ENCODE measurements at regions not wholly inside any gene's neighbourhood (a gene's known extent, or its start where the extent isn't known, plus 50 kb on each side); places are given as distances from the start of the nearest gene placed in this dataset.
A peak's percentile ranks its signal among the peaks of the same experiment; 100 is the strongest.

- Histone ChIP-seq H3K36me3 (ENCODE audit: control insufficient read depth in 2 of 2, insufficient read depth in 1 of 2, low read length in 2 of 2) (no peaks in the 10 kb centered on the region), H3K4me1 (ENCODE audit: control insufficient read depth, insufficient read depth, low read length) (no peaks in the 10 kb centered on the region), H3K27ac (ENCODE audit: extremely low read depth, low read depth, low read length) (no peak overlapping the region), H3K9me3 (ENCODE audit: control insufficient read depth, insufficient read depth, low read depth, low read length) (no peaks in the 10 kb centered on the region), H3K4me3 (ENCODE audit: low read depth, low read length) (no peak overlapping the region)
- TF ChIP-seq, protein P1, sequence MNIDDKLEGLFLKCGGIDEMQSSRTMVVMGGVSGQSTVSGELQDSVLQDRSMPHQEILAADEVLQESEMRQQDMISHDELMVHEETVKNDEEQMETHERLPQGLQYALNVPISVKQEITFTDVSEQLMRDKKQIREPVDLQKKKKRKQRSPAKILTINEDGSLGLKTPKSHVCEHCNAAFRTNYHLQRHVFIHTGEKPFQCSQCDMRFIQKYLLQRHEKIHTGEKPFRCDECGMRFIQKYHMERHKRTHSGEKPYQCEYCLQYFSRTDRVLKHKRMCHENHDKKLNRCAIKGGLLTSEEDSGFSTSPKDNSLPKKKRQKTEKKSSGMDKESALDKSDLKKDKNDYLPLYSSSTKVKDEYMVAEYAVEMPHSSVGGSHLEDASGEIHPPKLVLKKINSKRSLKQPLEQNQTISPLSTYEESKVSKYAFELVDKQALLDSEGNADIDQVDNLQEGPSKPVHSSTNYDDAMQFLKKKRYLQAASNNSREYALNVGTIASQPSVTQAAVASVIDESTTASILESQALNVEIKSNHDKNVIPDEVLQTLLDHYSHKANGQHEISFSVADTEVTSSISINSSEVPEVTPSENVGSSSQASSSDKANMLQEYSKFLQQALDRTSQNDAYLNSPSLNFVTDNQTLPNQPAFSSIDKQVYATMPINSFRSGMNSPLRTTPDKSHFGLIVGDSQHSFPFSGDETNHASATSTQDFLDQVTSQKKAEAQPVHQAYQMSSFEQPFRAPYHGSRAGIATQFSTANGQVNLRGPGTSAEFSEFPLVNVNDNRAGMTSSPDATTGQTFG (tag by site-specific recombination; IDR thresholded peaks at IDR 0.05; ENCODE audit: borderline replicate concordance) = no peak
- TF ChIP-seq ZSCAN16 (tag by site-specific recombination; IDR thresholded peaks at IDR 0.05) (no peak), ZNF747 (tag by site-specific recombination; IDR thresholded peaks at IDR 0.05) (no peak), ZNF335 (tag by site-specific recombination; conservative IDR thresholded peaks at IDR 0.05) (no peak), HOXC10 (CRISPR knock-in tag; IDR thresholded peaks at IDR 0.05) (no peak), ZNF146 (tag by site-specific recombination; IDR thresholded peaks at IDR 0.05) (no peak), ZFHX2 (tag by site-specific recombination; conservative IDR thresholded peaks at IDR 0.05) (peak; percentile 36; the same call in 1 of the 2 replicates), ZNF768 (tag by site-specific recombination; IDR thresholded peaks at IDR 0.05) (no peak)
- ChIA-PET CTCF (interaction anchor here (0.6 to 1.4 kb wide), 7 partner anchors 10 to 1203 kb away, joined by 3 to 6 read pairs (median 4); no protein-coding TSS in a partner anchor), POLR2A (interaction anchor here (0.7 kb wide), 1 partner anchor 28 kb away, joined by 6 read pairs; no protein-coding TSS in a partner anchor)
Measured at GRCh38 chr1:245007852-245008251, 143.5 kb upstream of the HNRNPU start.

- H3K4me1 ChIP-seq (ENCODE audit: control insufficient read depth, insufficient read depth, low read length) = no peaks in the 10 kb centered on the region
- H3K9me3 ChIP-seq (ENCODE audit: control insufficient read depth, insufficient read depth, low read depth, low read length) = no peaks in the 10 kb centered on the region
- H3K36me3 ChIP-seq (ENCODE audit: control insufficient read depth in 2 of 2, insufficient read depth in 1 of 2, low read length in 2 of 2) = no peaks in the 10 kb centered on the region
- TF ChIP-seq FEZF1 (tag by site-specific recombination; IDR thresholded peaks at IDR 0.05) = no peak
- peak; percentile 44; the same call in 1 of the 2 replicates for TF ChIP-seq ZNF768 (tag by site-specific recombination; IDR thresholded peaks at IDR 0.05)
- CTCF ChIA-PET = no interaction called here
- POLR2A ChIA-PET = no interaction called here
- H3K27ac ChIP-seq (ENCODE audit: extremely low read depth, low read depth, low read length) = no peak overlapping the region
- H3K4me3 ChIP-seq (ENCODE audit: low read depth, low read length) = no peak overlapping the region
Measured at GRCh38 chr1:245003246-245003645, 138.9 kb upstream of the HNRNPU start.

- no peaks in the 10 kb centered on the region for H3K4me1 ChIP-seq (ENCODE audit: control insufficient read depth, insufficient read depth, low read length)
- H3K9me3 ChIP-seq (ENCODE audit: control insufficient read depth, insufficient read depth, low read depth, low read length) = no peaks in the 10 kb centered on the region
- no peak overlapping the region for H3K27ac ChIP-seq (ENCODE audit: extremely low read depth, low read depth, low read length)
- ChIA-PET CTCF (interaction anchor here (1.1 to 1.7 kb wide), 2 partner anchors 41 to 45 kb away, joined by 3 to 5 read pairs; no protein-coding TSS in a partner anchor), POLR2A (no interaction called here)
- no peak overlapping the region for H3K4me3 ChIP-seq (ENCODE audit: low read depth, low read length)
- no peaks in the 10 kb centered on the region for H3K36me3 ChIP-seq (ENCODE audit: control insufficient read depth in 2 of 2, insufficient read depth in 1 of 2, low read length in 2 of 2)
- TF ChIP-seq ZNF18 (tag by site-specific recombination; IDR thresholded peaks at IDR 0.05) = no peak
- TF ChIP-seq SCRT2 (tag by site-specific recombination; IDR thresholded peaks at IDR 0.05) = peak; percentile 63
Measured at GRCh38 chr1:245001252-245001651, 136.9 kb upstream of the HNRNPU start.

GRCh38 chr1:245000872-245001188 lies 136.5 kb upstream of the HNRNPU start:
- no peak overlapping the region for H3K27ac ChIP-seq (ENCODE audit: extremely low read depth, low read depth, low read length)
- TF ChIP-seq MZF1 (tag by site-specific recombination; IDR thresholded peaks at IDR 0.05; ENCODE audit: borderline replicate concordance) = no peak
- TF ChIP-seq, protein P2, sequence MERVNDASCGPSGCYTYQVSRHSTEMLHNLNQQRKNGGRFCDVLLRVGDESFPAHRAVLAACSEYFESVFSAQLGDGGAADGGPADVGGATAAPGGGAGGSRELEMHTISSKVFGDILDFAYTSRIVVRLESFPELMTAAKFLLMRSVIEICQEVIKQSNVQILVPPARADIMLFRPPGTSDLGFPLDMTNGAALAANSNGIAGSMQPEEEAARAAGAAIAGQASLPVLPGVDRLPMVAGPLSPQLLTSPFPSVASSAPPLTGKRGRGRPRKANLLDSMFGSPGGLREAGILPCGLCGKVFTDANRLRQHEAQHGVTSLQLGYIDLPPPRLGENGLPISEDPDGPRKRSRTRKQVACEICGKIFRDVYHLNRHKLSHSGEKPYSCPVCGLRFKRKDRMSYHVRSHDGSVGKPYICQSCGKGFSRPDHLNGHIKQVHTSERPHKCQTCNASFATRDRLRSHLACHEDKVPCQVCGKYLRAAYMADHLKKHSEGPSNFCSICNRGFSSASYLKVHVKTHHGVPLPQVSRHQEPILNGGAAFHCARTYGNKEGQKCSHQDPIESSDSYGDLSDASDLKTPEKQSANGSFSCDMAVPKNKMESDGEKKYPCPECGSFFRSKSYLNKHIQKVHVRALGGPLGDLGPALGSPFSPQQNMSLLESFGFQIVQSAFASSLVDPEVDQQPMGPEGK (tag by site-specific recombination; IDR thresholded peaks at IDR 0.05) = no peak
- peak; percentile 38; the same call in 1 of the 2 replicates for TF ChIP-seq ZBTB17 (tag by site-specific recombination; IDR thresholded peaks at IDR 0.05)
- no peak for TF ChIP-seq GLIS2 (tag by site-specific recombination; IDR thresholded peaks at IDR 0.05)
- no peak for TF ChIP-seq ZSCAN18 (tag by site-specific recombination; IDR thresholded peaks at IDR 0.05)
- TF ChIP-seq, protein P3, sequence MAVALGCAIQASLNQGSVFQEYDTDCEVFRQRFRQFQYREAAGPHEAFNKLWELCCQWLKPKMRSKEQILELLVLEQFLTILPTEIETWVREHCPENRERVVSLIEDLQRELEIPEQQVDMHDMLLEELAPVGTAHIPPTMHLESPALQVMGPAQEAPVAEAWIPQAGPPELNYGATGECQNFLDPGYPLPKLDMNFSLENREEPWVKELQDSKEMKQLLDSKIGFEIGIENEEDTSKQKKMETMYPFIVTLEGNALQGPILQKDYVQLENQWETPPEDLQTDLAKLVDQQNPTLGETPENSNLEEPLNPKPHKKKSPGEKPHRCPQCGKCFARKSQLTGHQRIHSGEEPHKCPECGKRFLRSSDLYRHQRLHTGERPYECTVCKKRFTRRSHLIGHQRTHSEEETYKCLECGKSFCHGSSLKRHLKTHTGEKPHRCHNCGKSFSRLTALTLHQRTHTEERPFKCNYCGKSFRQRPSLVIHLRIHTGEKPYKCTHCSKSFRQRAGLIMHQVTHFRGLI (tag by site-specific recombination; IDR thresholded peaks at IDR 0.05) = no peak
- TF ChIP-seq ZSCAN16 (tag by site-specific recombination; IDR thresholded peaks at IDR 0.05) = no peak
- TF ChIP-seq ZNF600 (tag by site-specific recombination; IDR thresholded peaks at IDR 0.05) = no peak
- TF ChIP-seq ZNF629 (tag by site-specific recombination; IDR thresholded peaks at IDR 0.05) = no peak
- TF ChIP-seq ZNF473 (tag by site-specific recombination; IDR thresholded peaks at IDR 0.05) = no peak

More at GRCh38 chr1:245000872-245001188, 136.5 kb upstream of the HNRNPU start:
- Histone ChIP-seq H3K4me1 (ENCODE audit: control insufficient read depth, insufficient read depth, low read length) (no peaks in the 10 kb centered on the region), H3K4me3 (ENCODE audit: low read depth, low read length) (no peak overlapping the region), H3K36me3 (ENCODE audit: control insufficient read depth in 2 of 2, insufficient read depth in 1 of 2, low read length in 2 of 2) (no peaks in the 10 kb centered on the region), H3K9me3 (ENCODE audit: control insufficient read depth, insufficient read depth, low read depth, low read length) (no peaks in the 10 kb centered on the region)
- ChIA-PET CTCF (no interaction called here), POLR2A (no interaction called here)

All from HEK293 (cell line).